ENCODE measurements at regions not wholly inside any gene's neighbourhood (a gene's known extent, or its start where the extent isn't known, plus 50 kb on each side); places are given as distances from the start of the nearest gene placed in this dataset.

GRCh38 chr16:80084614-80085013, 456.2 kb upstream of the DYNLRB2 start:
- Histone ChIP-seq H3K56ac (ENCODE audit: insufficient read length, low read depth, low read length) (no peak overlapping the region), H2AK5ac (ENCODE audit: insufficient read length, low read length) (no peak overlapping the region), H3K9ac (ENCODE audit: extremely low read depth, insufficient read length, low read length) (no peak overlapping the region), H3K23ac (ENCODE audit: insufficient read length, low read depth, low read length) (no peak overlapping the region), H3T11ph (ENCODE audit: low read length) (no peak overlapping the region), H4K91ac (ENCODE audit: insufficient read length, low read depth, low read length) (no peak overlapping the region), H2AFZ (ENCODE audit: low read length) (no peak overlapping the region), H3K4me2 (ENCODE audit: insufficient read depth, insufficient read length, low read length) (no peak overlapping the region), H2BK5ac (ENCODE audit: insufficient read length, low read length) (no peak overlapping the region), H2BK15ac (ENCODE audit: low read depth, low read length) (no peak overlapping the region), H2BK20ac (ENCODE audit: low read depth, low read length, poor library complexity, severe bottlenecking) (no peak overlapping the region), H3K27me3 (ENCODE audit: insufficient read depth, low read length) (no peaks in the 10 kb centered on the region), H2BK120ac (ENCODE audit: low read depth, low read length, poor library complexity, severe bottlenecking) (no peak overlapping the region), H3K4me1 (ENCODE audit: insufficient read depth, low read length) (no peaks in the 10 kb centered on the region), H3K18ac (ENCODE audit: insufficient read length, low read depth, low read length) (no peak overlapping the region), H2BK12ac (ENCODE audit: insufficient read length, low read depth, low read length) (no peak overlapping the region), H4K20me1 (ENCODE audit: control insufficient read depth, insufficient read depth, insufficient read length) (no peaks in the 10 kb centered on the region), H3K14ac (ENCODE audit: insufficient read depth, low read length) (no peak overlapping the region), H3K23me2 (ENCODE audit: insufficient read length, low read depth, low read length, poor library complexity, severe bottlenecking) (no peaks in the 10 kb centered on the region), H3K79me2 (ENCODE audit: insufficient read depth, low read length) (no peaks in the 10 kb centered on the region), H3K9me3 (ENCODE audit: control insufficient read depth, low read depth, low read length) (no peaks in the 10 kb centered on the region), H3K79me1 (ENCODE audit: insufficient read depth, low read depth, low read length, poor library complexity, severe bottlenecking) (no peaks in the 10 kb centered on the region), H4K5ac (ENCODE audit: insufficient read length, low read depth, low read length) (no peak overlapping the region), H3K4ac (ENCODE audit: low read depth, low read length) (no peak overlapping the region), H3K27ac (ENCODE audit: insufficient read length, low read depth, low read length) (no peak overlapping the region), H4K8ac (replicated peaks; ENCODE audit: insufficient read length, low read depth, low read length) (no peak overlapping the region)
- no peaks in the 10 kb centered on the region; the same call in none of the 2 replicates for H3K27me3 Mint-ChIP-seq (ENCODE audit: low read depth)
- DNase-seq, result peak; percentile 76
- H3K4me1 Mint-ChIP-seq, result peaks cover 3 to 5% of the 10 kb centered on the region in 2 experiments; a peak in 2 of 4 replicates
- no peaks in the 10 kb centered on the region for H3K9me3 Mint-ChIP-seq
- no CpG with 5 or more reads among the region's 5 CpGs for WGBS (ENCODE audit: extremely low coverage, insufficient read length, low lambda C conversion rate)
- peak; percentile 80 for TF ChIP-seq CTCF (conservative IDR thresholded peaks at IDR 0.05)
- H3K27ac Mint-ChIP-seq, result no peak overlapping the region
- H3K4me3 Mint-ChIP-seq, result no peak overlapping the region
- H3K36me3 Mint-ChIP-seq (ENCODE audit: insufficient read depth in 1 of 3, low read depth in 3 of 3), result no peaks in the 10 kb centered on the region

Measured in H9 (cell line).